ENCODE measurements at regions not wholly inside any gene's neighbourhood (a gene's known extent, or its start where the extent isn't known, plus 50 kb on each side); places are given as distances from the start of the nearest gene placed in this dataset.

GRCh38 chr1:238546118-238546517, 655.4 kb upstream of the ZP4 start:
- no peak for DNase-seq (ENCODE audit: low spot score)

- no peak for DNase-seq (ENCODE audit: low spot score)
These were observed 646.9 kb upstream of the ZP4 start for GRCh38 chr1:238537641-238538040.

- DNase-seq (ENCODE audit: low spot score) = no peak
These were observed 639.6 kb upstream of the ZP4 start for GRCh38 chr1:238530209-238530851.

- DNase-seq (ENCODE audit: low spot score) = no peak
These were observed 627.0 kb upstream of the ZP4 start for GRCh38 chr1:238517711-238518110.

- DNase-seq (ENCODE audit: low spot score) = no peak
These were observed 610.6 kb upstream of the ZP4 start for GRCh38 chr1:238501290-238501689.

GRCh38 chr1:238499021-238499420, 608.3 kb upstream of the ZP4 start:
- no peak for DNase-seq (ENCODE audit: low spot score)

GRCh38 chr1:238492271-238492670, 601.5 kb upstream of the ZP4 start:
- no peak for DNase-seq (ENCODE audit: low spot score)

- DNase-seq (ENCODE audit: low spot score) = no peak
These were observed 600.5 kb upstream of the ZP4 start for GRCh38 chr1:238491265-238491664.

GRCh38 chr1:238489006-238489405, 598.3 kb upstream of the ZP4 start:
- no peak for DNase-seq (ENCODE audit: low spot score)

GRCh38 chr1:238488401-238488800, 597.7 kb upstream of the ZP4 start:
- no peak for DNase-seq (ENCODE audit: low spot score)

- DNase-seq (ENCODE audit: low spot score) = no peak
These were observed 597.2 kb upstream of the ZP4 start for GRCh38 chr1:238487931-238488330.

GRCh38 chr1:238485912-238486209, 595.1 kb upstream of the ZP4 start:
- DNase-seq (ENCODE audit: low spot score) = no peak

- DNase-seq (ENCODE audit: low spot score) = no peak
These were observed 594.6 kb upstream of the ZP4 start for GRCh38 chr1:238485057-238485911.

GRCh38 chr1:238484121-238484520, 593.4 kb upstream of the ZP4 start:
- no peak for DNase-seq (ENCODE audit: low spot score)

- DNase-seq (ENCODE audit: low spot score) = no peak
These were observed 586.1 kb upstream of the ZP4 start for GRCh38 chr1:238476841-238477240.

- DNase-seq (ENCODE audit: low spot score) = no peak
These were observed 585.0 kb upstream of the ZP4 start for GRCh38 chr1:238475712-238476111.

GRCh38 chr1:238474263-238474662, 583.5 kb upstream of the ZP4 start:
- no peak for DNase-seq (ENCODE audit: low spot score)

- DNase-seq (ENCODE audit: low spot score) = peak; percentile 43
These were observed 578.5 kb upstream of the ZP4 start for GRCh38 chr1:238469146-238469631.

GRCh38 chr1:238468068-238468467, 577.3 kb upstream of the ZP4 start:
- no peak for DNase-seq (ENCODE audit: low spot score)

GRCh38 chr1:238466459-238466858, 575.7 kb upstream of the ZP4 start:
- no peak for DNase-seq (ENCODE audit: low spot score)

GRCh38 chr1:238465449-238465848, 574.7 kb upstream of the ZP4 start:
- DNase-seq (ENCODE audit: low spot score) = peak; percentile 62

GRCh38 chr1:238458899-238459298, 568.2 kb upstream of the ZP4 start:
- DNase-seq (ENCODE audit: low spot score) = no peak

GRCh38 chr1:238457610-238458009, 566.9 kb upstream of the ZP4 start:
- DNase-seq (ENCODE audit: low spot score) = no peak

Measured in COLO829 (cell line).